SK-N-SH treated with all-trans-retinoic acid at 6 μM for 48 hours (cell line): ENCODE measurements at regions not wholly inside any gene's neighbourhood (a gene's known extent, or its start where the extent isn't known, plus 50 kb on each side); places are given as distances from the start of the nearest gene placed in this dataset.
"Not testable (repeated sequence)": the region's sequence is repeated elsewhere in the genome, so short reads cannot be mapped to it uniquely, and the experiment has no call there.

Experiments used
- ATAC-seq: fragments of 200-7000 bp; cut with Tn5 transposase; 3 replicates; pipeline ENCODE4 v1.9.1; 2020; ENCODE audit warnings: mild to moderate bottlenecking, moderate library complexity
- ARNTL ChIP-seq: fragments of 450-650 bp; formaldehyde crosslinking; IDR thresholded peaks from 2 replicates; pipeline ENCODE4 v1.5.0; 2020; ENCODE audit warnings: low read depth, mild to moderate bottlenecking, moderate library complexity, borderline replicate concordance
- BACH2 ChIP-seq: fragments of 250-450 bp; sonication (Bioruptor Pico); IDR thresholded peaks from 2 replicates; pipeline ENCODE4 v1.9.0; 2021; ENCODE audit warnings: mild to moderate bottlenecking, borderline replicate concordance
- CSDC2 ChIP-seq: fragments of 250-450 bp; sonication (Bioruptor Pico); IDR thresholded peaks from 2 replicates; pipeline ENCODE4 v1.5.0; 2020; ENCODE audit warnings: mild to moderate bottlenecking, moderate library complexity
- ESRRG ChIP-seq: fragments of 250-450 bp; sonication (Bioruptor Pico); IDR thresholded peaks from 2 replicates; pipeline ENCODE4 v1.6.1; 2021; ENCODE audit warnings: mild to moderate bottlenecking
- GLIS3 ChIP-seq: fragments of 250-450 bp; sonication (Bioruptor Pico); IDR thresholded peaks from 2 replicates; pipeline ENCODE4 v1.5.0; 2020; ENCODE audit warnings: mild to moderate bottlenecking, moderate library complexity
- ISL1 ChIP-seq: fragments of 250-450 bp; sonication (Bioruptor Pico); IDR thresholded peaks from 2 replicates; pipeline ENCODE4 v2.1.2; 2022; ENCODE audit warnings: mild to moderate bottlenecking, moderate library complexity
- PPARA ChIP-seq: fragments of 250-450 bp; sonication (Bioruptor Pico); IDR thresholded peaks from 2 replicates; pipeline ENCODE4 v1.5.0; 2020; ENCODE audit warnings: mild to moderate bottlenecking, borderline replicate concordance
- RARB ChIP-seq: fragments of 250-450 bp; sonication (Bioruptor Pico); IDR thresholded peaks from 2 replicates; pipeline ENCODE4 v1.8.0; 2021; ENCODE audit warnings: mild to moderate bottlenecking, moderate library complexity
- TCF4 ChIP-seq: fragments of 250-450 bp; sonication (Bioruptor Pico); IDR thresholded peaks from 2 replicates; pipeline ENCODE4 v1.8.0; 2021; ENCODE audit warnings: mild to moderate bottlenecking, moderate library complexity, borderline replicate concordance
- TOX ChIP-seq: fragments of 250-450 bp; sonication (Bioruptor Pico); IDR thresholded peaks from 2 replicates; pipeline ENCODE4 v1.8.0; 2021; ENCODE audit warnings: mild to moderate bottlenecking, moderate library complexity, borderline replicate concordance
- ZC3H10 ChIP-seq: fragments of 250-450 bp; sonication (Bioruptor Pico); IDR thresholded peaks from 2 replicates; pipeline ENCODE4 v1.5.1; 2021; ENCODE audit warnings: mild to moderate bottlenecking, moderate library complexity
- ZFP3 ChIP-seq: fragments of 250-450 bp; sonication (Bioruptor Pico); IDR thresholded peaks from 2 replicates; pipeline ENCODE4 v1.5.0; 2020; ENCODE audit warnings: mild to moderate bottlenecking, moderate library complexity
- ZFP30 ChIP-seq: fragments of 450-650 bp; formaldehyde crosslinking; IDR thresholded peaks from 2 replicates; pipeline ENCODE4 v1.5.0; 2022; ENCODE audit warnings: mild to moderate bottlenecking, moderate library complexity
- ZNF70 ChIP-seq: fragments of 450-650 bp; formaldehyde crosslinking; IDR thresholded peaks from 2 replicates; pipeline ENCODE4 v1.5.0; 2020; ENCODE audit warnings: mild to moderate bottlenecking, moderate library complexity
- TF ChIP-seq, protein P1 (sequence below): fragments of 250-450 bp; sonication (Bioruptor Pico); IDR thresholded peaks from 2 replicates; pipeline ENCODE4 v1.5.1; 2021; ENCODE audit warnings: mild to moderate bottlenecking, moderate library complexity
- TF ChIP-seq, protein P2 (sequence below): fragments of 250-450 bp; sonication (Bioruptor Pico); IDR thresholded peaks from 2 replicates; pipeline ENCODE4 v1.5.1; 2020; ENCODE audit warnings: low read depth, mild to moderate bottlenecking, moderate library complexity
- TF ChIP-seq, protein P3 (sequence below): fragments of 250-450 bp; sonication (Bioruptor Pico); IDR thresholded peaks from 2 replicates; pipeline ENCODE4 v1.8.0; 2021; ENCODE audit warnings: low read depth, mild to moderate bottlenecking, moderate library complexity, borderline replicate concordance
- TF ChIP-seq, protein P4 (sequence below): fragments of 250-450 bp; sonication (Bioruptor Pico); IDR thresholded peaks from 2 replicates; pipeline ENCODE4 v1.5.0; 2020; ENCODE audit warnings: mild to moderate bottlenecking, moderate library complexity
- TF ChIP-seq, protein P5 (sequence below): fragments of 250-450 bp; sonication (Bioruptor Pico); IDR thresholded peaks from 2 replicates; pipeline ENCODE4 v1.8.0; 2020; ENCODE audit warnings: mild to moderate bottlenecking, moderate library complexity, borderline replicate concordance

DNA sequence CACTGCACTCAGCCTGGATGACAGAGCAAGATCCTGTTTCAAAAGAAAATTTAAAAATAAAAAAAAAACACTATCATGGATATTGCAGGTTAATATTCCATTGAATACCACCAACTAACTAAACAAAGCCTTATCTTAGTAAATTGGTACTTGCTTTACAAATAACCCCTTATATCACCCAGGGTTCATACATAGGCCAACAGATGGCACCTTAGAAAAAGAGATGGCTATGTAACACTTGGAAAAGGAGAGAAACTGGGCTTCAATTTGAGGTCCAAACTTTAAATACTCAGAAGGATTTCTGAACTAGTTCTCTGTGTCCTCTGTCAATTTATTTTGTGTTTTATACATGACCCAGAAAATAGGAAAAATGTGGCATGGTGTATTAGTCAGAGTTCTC is 249.6 kb upstream of the LRP1B start:
- no peak for ATAC-seq

DNA sequence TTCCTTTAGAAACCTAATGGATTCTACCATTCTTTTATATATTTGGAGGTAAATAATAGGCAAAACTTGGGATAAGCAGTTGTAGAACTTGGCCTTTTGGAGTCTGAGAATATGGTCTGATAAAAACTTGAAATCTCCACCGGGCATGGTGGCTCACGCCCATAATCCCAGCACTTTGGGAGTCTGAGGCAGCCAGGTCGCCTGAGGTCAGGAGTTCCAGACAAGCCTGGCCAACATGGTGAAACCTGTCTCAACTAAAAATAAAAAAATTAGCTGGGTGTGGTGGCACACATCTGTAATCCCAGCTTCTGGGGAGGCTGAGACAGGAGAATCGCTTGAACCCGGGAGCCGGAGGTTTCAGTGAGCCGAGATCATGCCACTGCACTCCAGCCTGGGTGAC is 231.3 kb upstream of the LRP1B start:
- ATAC-seq, result not testable (repeated sequence)

More for the DNA sequence above, 249.6 kb upstream of the LRP1B start:
- TF ChIP-seq ZC3H10 (CRISPR knock-in tag), result no peak
- TF ChIP-seq, protein P1, sequence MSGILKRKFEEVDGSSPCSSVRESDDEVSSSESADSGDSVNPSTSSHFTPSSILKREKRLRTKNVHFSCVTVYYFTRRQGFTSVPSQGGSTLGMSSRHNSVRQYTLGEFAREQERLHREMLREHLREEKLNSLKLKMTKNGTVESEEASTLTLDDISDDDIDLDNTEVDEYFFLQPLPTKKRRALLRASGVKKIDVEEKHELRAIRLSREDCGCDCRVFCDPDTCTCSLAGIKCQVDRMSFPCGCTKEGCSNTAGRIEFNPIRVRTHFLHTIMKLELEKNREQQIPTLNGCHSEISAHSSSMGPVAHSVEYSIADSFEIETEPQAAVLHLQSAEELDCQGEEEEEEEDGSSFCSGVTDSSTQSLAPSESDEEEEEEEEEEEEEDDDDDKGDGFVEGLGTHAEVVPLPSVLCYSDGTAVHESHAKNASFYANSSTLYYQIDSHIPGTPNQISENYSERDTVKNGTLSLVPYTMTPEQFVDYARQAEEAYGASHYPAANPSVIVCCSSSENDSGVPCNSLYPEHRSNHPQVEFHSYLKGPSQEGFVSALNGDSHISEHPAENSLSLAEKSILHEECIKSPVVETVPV (CRISPR knock-in tag), result no peak
- TF ChIP-seq, protein P2, sequence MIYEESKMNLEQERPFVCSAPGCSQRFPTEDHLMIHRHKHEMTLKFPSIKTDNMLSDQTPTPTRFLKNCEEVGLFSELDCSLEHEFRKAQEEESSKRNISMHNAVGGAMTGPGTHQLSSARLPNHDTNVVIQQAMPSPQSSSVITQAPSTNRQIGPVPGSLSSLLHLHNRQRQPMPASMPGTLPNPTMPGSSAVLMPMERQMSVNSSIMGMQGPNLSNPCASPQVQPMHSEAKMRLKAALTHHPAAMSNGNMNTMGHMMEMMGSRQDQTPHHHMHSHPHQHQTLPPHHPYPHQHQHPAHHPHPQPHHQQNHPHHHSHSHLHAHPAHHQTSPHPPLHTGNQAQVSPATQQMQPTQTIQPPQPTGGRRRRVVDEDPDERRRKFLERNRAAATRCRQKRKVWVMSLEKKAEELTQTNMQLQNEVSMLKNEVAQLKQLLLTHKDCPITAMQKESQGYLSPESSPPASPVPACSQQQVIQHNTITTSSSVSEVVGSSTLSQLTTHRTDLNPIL, result no peak
- TF ChIP-seq RARB (CRISPR knock-in tag), result no peak
- no peak for TF ChIP-seq TOX
- TF ChIP-seq, protein P3, sequence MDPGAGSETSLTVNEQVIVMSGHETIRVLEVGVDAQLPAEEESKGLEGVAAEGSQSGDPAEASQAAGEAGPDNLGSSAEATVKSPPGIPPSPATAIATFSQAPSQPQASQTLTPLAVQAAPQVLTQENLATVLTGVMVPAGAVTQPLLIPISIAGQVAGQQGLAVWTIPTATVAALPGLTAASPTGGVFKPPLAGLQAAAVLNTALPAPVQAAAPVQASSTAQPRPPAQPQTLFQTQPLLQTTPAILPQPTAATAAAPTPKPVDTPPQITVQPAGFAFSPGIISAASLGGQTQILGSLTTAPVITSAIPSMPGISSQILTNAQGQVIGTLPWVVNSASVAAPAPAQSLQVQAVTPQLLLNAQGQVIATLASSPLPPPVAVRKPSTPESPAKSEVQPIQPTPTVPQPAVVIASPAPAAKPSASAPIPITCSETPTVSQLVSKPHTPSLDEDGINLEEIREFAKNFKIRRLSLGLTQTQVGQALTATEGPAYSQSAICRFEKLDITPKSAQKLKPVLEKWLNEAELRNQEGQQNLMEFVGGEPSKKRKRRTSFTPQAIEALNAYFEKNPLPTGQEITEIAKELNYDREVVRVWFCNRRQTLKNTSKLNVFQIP (CRISPR knock-in tag), result no peak

DNA sequence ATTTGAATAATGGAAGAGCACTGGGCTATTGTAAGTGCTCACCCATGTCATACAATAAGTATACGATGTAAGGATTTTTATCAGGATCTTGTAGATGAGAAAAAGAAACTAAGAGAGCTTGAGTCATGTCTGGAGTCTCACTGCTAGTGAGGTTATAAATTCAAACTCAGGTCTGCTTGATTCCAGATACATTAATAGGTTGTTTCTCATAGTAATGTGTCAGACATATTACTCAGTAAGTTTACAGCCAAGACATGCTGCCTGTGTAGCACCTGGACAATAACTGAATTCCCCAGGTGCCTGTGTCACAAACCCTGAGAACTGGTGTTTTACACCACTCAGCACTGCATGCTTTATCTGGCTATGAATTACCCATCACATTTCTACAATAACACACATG is 216.9 kb upstream of the LRP1B start:
- TF ChIP-seq, protein P2, result no peak
- TF ChIP-seq PPARA (CRISPR knock-in tag) (no peak), ZFP30 (CRISPR knock-in tag) (no peak), CSDC2 (CRISPR knock-in tag) (no peak), ZNF70 (no peak), ESRRG (CRISPR knock-in tag) (no peak), ISL1 (CRISPR knock-in tag) (no peak), ARNTL (CRISPR knock-in tag) (no peak), TCF4 (CRISPR knock-in tag) (no peak), TOX (no peak), ZC3H10 (CRISPR knock-in tag) (no peak), GLIS3 (no peak), RARB (CRISPR knock-in tag) (no peak), ZFP3 (CRISPR knock-in tag) (no peak), BACH2 (CRISPR knock-in tag) (no peak)
- TF ChIP-seq, protein P4, sequence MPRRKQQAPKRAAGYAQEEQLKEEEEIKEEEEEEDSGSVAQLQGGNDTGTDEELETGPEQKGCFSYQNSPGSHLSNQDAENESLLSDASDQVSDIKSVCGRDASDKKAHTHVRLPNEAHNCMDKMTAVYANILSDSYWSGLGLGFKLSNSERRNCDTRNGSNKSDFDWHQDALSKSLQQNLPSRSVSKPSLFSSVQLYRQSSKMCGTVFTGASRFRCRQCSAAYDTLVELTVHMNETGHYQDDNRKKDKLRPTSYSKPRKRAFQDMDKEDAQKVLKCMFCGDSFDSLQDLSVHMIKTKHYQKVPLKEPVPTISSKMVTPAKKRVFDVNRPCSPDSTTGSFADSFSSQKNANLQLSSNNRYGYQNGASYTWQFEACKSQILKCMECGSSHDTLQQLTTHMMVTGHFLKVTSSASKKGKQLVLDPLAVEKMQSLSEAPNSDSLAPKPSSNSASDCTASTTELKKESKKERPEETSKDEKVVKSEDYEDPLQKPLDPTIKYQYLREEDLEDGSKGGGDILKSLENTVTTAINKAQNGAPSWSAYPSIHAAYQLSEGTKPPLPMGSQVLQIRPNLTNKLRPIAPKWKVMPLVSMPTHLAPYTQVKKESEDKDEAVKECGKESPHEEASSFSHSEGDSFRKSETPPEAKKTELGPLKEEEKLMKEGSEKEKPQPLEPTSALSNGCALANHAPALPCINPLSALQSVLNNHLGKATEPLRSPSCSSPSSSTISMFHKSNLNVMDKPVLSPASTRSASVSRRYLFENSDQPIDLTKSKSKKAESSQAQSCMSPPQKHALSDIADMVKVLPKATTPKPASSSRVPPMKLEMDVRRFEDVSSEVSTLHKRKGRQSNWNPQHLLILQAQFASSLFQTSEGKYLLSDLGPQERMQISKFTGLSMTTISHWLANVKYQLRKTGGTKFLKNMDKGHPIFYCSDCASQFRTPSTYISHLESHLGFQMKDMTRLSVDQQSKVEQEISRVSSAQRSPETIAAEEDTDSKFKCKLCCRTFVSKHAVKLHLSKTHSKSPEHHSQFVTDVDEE (CRISPR knock-in tag), result no peak
- TF ChIP-seq, protein P3 (CRISPR knock-in tag), result no peak
- TF ChIP-seq, protein P5, sequence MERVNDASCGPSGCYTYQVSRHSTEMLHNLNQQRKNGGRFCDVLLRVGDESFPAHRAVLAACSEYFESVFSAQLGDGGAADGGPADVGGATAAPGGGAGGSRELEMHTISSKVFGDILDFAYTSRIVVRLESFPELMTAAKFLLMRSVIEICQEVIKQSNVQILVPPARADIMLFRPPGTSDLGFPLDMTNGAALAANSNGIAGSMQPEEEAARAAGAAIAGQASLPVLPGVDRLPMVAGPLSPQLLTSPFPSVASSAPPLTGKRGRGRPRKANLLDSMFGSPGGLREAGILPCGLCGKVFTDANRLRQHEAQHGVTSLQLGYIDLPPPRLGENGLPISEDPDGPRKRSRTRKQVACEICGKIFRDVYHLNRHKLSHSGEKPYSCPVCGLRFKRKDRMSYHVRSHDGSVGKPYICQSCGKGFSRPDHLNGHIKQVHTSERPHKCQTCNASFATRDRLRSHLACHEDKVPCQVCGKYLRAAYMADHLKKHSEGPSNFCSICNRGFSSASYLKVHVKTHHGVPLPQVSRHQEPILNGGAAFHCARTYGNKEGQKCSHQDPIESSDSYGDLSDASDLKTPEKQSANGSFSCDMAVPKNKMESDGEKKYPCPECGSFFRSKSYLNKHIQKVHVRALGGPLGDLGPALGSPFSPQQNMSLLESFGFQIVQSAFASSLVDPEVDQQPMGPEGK (CRISPR knock-in tag), result no peak
- TF ChIP-seq, protein P1 (CRISPR knock-in tag), result no peak
- TF ChIP-seq, all 23 proteins: peak for 0
- ATAC-seq, result no peak
